ENCODE measurements at regions not wholly inside any gene's neighbourhood (a gene's known extent, or its start where the extent isn't known, plus 50 kb on each side); places are given as distances from the start of the nearest gene placed in this dataset.

GRCh38 chr4:27703771-27704170, 843.1 kb downstream of the STIM2 start (continued):
- TF ChIP-seq ZNF114 (CRISPR knock-in tag; IDR thresholded peaks at IDR 0.05) = no peak
- no peak for TF ChIP-seq NANOG (IDR thresholded peaks at IDR 0.05; ENCODE audit: borderline replicate concordance)
- TF ChIP-seq EZH2phosphoT487 (IDR thresholded peaks at IDR 0.05; ENCODE audit: unreplicated experiment) = no peak
- no peak for TF ChIP-seq JUNB (IDR thresholded peaks at IDR 0.05; ENCODE audit: unreplicated experiment)
- no peak for TF ChIP-seq STAT1 (IDR thresholded peaks at IDR 0.05; ENCODE audit: unreplicated experiment)
- TF ChIP-seq REST (IDR thresholded peaks at IDR 0.05; ENCODE audit: unreplicated experiment) = no peak
- TF ChIP-seq EZH2 (IDR thresholded peaks at IDR 0.05; ENCODE audit: low read depth, unreplicated experiment) = no peak
- no peak for TF ChIP-seq CREB1 (CRISPR knock-in tag; IDR thresholded peaks at IDR 0.05; ENCODE audit: low read depth)

DNA sequence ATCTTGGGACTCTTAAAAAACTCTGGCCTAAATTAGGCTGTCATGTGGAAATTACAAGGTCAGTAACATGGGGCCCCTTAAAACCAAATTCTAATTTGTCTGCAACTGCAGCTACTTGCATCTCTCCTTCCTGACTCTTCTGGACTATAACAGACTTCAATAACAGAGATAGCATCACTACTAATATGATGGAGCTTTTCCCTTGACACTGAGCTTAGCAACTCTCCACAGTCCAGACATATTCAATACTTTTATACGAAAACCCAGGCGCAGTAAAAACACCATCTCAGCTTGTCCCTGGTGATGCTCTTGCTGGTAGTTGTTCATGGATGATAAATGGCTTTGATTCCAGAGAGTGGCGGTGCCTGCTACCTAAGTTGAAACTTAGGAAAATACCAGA, 850.4 kb downstream of the STIM2 start:
- Mint-ChIP-seq H3K4me3 (no peak overlapping the region), H3K36me3 (ENCODE audit: low read depth) (no peaks in the 10 kb centered on the region), H3K9me3 (no peaks in the 10 kb centered on the region), H3K27me3 (ENCODE audit: insufficient read depth, low read depth, poor library complexity) (peaks cover 2% of the 10 kb centered on the region), H3K4me1 (no peaks in the 10 kb centered on the region), H3K27ac (no peak overlapping the region)
- Histone ChIP-seq H3F3A (replicated peaks; ENCODE audit: low read depth) (no peaks in the 10 kb centered on the region), H3K27ac (ENCODE audit: low read depth) (no peak overlapping the region), H3K4me2 (no peak overlapping the region), H3K4me3 (no peak overlapping the region), H3K4me1 (ENCODE audit: insufficient read depth) (no peaks in the 10 kb centered on the region), H3K36me3 (ENCODE audit: insufficient read depth) (no peaks in the 10 kb centered on the region), H3K79me2 (replicated peaks; ENCODE audit: insufficient read depth) (no peaks in the 10 kb centered on the region), H3K9me2 (ENCODE audit: insufficient read depth) (no peaks in the 10 kb centered on the region; the same call in 1 of the 2 replicates), H4K20me1 (replicated peaks; ENCODE audit: insufficient read depth) (no peaks in the 10 kb centered on the region), H2AFZ (no peak overlapping the region), H3K27me3 (ENCODE audit: insufficient read depth) (no peaks in the 10 kb centered on the region)
- DNase-seq (ENCODE audit: low spot score) (no peak), ATAC-seq (no peak)
- TF ChIP-seq STAT1 (IDR thresholded peaks at IDR 0.05; ENCODE audit: unreplicated experiment) = no peak
- TF ChIP-seq, protein P1, sequence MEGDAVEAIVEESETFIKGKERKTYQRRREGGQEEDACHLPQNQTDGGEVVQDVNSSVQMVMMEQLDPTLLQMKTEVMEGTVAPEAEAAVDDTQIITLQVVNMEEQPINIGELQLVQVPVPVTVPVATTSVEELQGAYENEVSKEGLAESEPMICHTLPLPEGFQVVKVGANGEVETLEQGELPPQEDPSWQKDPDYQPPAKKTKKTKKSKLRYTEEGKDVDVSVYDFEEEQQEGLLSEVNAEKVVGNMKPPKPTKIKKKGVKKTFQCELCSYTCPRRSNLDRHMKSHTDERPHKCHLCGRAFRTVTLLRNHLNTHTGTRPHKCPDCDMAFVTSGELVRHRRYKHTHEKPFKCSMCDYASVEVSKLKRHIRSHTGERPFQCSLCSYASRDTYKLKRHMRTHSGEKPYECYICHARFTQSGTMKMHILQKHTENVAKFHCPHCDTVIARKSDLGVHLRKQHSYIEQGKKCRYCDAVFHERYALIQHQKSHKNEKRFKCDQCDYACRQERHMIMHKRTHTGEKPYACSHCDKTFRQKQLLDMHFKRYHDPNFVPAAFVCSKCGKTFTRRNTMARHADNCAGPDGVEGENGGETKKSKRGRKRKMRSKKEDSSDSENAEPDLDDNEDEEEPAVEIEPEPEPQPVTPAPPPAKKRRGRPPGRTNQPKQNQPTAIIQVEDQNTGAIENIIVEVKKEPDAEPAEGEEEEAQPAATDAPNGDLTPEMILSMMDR (conservative IDR thresholded peaks at IDR 0.05; ENCODE audit: low read depth in 2 of 2) = no peak
- TF ChIP-seq, protein P2, sequence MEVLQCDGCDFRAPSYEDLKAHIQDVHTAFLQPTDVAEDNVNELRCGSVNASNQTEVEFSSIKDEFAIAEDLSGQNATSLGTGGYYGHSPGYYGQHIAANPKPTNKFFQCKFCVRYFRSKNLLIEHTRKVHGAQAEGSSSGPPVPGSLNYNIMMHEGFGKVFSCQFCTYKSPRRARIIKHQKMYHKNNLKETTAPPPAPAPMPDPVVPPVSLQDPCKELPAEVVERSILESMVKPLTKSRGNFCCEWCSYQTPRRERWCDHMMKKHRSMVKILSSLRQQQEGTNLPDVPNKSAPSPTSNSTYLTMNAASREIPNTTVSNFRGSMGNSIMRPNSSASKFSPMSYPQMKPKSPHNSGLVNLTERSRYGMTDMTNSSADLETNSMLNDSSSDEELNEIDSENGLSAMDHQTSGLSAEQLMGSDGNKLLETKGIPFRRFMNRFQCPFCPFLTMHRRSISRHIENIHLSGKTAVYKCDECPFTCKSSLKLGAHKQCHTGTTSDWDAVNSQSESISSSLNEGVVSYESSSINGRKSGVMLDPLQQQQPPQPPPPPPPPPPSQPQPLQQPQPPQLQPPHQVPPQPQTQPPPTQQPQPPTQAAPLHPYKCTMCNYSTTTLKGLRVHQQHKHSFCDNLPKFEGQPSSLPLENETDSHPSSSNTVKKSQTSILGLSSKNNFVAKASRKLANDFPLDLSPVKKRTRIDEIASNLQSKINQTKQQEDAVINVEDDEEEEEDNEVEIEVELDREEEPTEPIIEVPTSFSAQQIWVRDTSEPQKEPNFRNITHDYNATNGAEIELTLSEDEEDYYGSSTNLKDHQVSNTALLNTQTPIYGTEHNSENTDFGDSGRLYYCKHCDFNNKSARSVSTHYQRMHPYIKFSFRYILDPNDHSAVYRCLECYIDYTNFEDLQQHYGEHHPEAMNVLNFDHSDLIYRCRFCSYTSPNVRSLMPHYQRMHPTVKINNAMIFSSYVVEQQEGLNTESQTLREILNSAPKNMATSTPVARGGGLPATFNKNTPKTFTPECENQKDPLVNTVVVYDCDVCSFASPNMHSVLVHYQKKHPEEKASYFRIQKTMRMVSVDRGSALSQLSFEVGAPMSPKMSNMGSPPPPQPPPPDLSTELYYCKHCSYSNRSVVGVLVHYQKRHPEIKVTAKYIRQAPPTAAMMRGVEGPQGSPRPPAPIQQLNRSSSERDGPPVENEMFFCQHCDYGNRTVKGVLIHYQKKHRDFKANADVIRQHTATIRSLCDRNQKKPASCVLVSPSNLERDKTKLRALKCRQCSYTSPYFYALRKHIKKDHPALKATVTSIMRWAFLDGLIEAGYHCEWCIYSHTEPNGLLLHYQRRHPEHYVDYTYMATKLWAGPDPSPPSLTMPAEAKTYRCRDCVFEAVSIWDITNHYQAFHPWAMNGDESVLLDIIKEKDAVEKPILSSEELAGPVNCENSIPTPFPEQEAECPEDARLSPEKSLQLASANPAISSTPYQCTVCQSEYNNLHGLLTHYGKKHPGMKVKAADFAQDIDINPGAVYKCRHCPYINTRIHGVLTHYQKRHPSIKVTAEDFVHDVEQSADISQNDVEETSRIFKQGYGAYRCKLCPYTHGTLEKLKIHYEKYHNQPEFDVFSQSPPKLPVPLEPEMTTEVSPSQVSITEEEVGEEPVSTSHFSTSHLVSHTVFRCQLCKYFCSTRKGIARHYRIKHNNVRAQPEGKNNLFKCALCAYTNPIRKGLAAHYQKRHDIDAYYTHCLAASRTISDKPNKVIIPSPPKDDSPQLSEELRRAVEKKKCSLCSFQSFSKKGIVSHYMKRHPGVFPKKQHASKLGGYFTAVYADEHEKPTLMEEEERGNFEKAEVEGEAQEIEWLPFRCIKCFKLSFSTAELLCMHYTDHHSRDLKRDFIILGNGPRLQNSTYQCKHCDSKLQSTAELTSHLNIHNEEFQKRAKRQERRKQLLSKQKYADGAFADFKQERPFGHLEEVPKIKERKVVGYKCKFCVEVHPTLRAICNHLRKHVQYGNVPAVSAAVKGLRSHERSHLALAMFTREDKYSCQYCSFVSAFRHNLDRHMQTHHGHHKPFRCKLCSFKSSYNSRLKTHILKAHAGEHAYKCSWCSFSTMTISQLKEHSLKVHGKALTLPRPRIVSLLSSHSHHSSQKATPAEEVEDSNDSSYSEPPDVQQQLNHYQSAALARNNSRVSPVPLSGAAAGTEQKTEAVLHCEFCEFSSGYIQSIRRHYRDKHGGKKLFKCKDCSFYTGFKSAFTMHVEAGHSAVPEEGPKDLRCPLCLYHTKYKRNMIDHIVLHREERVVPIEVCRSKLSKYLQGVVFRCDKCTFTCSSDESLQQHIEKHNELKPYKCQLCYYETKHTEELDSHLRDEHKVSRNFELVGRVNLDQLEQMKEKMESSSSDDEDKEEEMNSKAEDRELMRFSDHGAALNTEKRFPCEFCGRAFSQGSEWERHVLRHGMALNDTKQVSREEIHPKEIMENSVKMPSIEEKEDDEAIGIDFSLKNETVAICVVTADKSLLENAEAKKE (CRISPR knock-in tag; IDR thresholded peaks at IDR 0.05) = no peak
- no peak for TF ChIP-seq POLR2AphosphoS5 (IDR thresholded peaks at IDR 0.05; ENCODE audit: low read depth)
- no peak for TF ChIP-seq REST (IDR thresholded peaks at IDR 0.05; ENCODE audit: unreplicated experiment)
- TF ChIP-seq NANOG (IDR thresholded peaks at IDR 0.05; ENCODE audit: borderline replicate concordance) = no peak
